SHP77 treated with DMSO at 0.1 percent for 48 hours (cell line): ENCODE measurements at regions not wholly inside any gene's neighbourhood (a gene's known extent, or its start where the extent isn't known, plus 50 kb on each side); places are given as distances from the start of the nearest gene placed in this dataset.

Source experiments
- DNase-seq: peaks from one replicate; lab custom pipeline; 2025; lab: John Stamatoyannopoulos, UW

- no peak for DNase-seq
Measured at GRCh38 chr5:123811831-123812230, 299.9 kb downstream of the CSNK1G3 start.

DNA sequence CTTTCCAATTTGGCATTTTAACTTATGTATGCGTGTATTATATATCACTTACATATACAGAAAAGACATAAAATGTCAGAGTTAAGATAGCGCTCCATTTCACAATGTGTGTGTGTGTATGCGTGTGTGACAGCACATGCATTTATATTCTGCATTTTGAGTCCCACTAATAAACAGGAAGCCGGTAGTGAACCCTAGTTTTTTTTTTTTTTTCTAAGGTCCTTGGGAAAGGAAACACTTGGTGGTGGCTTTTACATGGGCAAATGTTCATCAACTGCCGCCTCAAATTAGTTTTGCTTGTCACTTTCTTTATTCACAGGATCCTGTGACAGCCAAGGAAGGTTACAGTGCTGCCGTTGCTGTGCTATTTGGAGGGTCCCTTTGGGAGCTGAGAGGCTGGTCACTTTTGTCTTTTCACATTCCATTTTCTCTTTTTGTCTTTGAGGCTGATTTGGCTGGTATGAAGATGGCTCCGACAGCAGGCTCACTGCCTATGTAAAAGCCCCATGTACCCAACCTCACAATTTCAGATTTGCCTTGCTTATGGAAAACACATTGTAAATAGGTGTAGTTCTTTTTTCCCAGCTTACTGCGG is 298.9 kb downstream of the CSNK1G3 start:
- no peak for DNase-seq

DNA sequence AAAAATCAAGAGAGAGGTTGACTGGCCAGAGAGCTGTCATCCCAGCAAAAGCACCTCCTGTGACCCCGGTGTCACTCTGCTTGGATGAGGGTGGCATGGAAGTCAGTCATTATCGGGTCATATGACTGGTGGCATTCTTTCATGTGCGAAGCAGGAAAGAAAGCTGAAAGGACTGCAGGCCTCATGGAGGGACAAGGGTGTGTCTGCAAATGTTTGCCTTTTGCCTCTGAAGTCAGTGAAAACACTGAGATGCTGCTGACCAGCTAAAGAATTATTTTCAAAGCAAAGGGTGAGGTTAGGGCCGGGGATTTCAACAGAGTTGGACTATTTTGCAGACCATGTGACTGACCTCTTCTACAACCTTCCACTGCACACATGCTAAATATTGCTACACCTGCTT is 298.3 kb downstream of the CSNK1G3 start:
- DNase-seq = peak; percentile 8

DNA sequence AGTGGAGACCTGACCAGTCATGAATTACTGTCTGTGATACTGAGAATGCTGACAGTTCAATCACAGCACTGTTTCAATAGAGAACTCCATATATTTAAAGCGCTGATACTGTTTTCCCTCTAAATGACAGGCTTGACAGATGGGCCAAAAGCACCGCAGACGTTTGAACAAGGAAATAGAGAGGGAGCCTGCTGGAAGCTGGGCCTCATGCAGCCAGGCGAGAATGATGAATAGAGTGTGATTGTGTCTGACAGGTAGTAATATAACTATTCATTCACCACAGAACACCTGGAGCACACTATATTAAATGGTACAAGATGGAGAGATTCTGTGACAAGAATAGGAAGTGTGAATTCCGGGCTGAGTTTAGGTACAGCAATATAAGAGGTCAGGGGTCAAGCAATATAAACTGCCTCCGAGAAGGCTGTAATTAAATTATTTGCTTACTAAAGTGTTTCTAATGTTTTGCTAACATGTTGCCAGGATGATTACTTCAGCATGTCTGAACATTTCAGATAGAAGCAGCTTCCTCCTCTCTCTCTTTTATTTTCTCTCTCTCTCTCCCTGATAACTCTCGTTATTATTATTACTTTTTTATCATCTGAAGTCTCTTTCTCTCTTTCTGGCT is 297.7 kb downstream of the CSNK1G3 start:
- peak; percentile 87 for DNase-seq

GRCh38 chr5:123808461-123809380 is 296.7 kb downstream of the CSNK1G3 start:
- DNase-seq = no peak

DNA sequence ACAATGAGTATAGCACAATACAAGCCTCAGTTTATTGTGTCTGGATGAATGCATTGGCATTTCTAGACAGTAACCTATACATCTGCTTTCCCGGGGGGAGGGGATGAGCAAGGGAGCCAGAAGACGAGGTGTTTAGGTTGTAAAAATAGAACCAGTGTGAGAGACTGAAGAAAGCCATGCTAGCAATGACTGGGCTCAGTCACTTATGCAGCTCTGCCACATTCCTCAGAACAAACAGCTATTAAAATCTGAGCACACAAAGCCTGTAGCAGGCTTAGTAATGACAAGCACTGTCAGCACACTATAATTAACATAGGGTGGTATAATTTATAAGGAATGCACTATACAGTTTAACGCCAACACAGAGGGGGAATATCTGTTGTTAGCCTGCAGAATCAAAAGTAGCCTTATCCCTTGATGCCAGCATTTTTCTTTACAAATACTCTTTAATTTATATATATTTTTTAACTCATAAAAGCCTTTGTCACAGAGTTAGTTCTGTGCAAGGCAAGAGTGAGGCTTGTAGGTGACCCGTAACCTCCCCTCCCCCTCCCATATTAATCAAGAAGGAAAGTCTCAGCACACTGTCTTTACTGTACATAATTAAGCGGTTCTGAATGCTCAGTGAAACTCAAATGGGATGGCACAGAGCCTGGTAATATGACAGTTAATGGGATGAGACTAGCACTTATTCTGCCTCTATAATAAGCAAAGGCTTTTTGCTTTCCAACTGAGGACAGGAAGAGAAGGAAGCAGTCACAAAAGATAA is 295.4 kb downstream of the CSNK1G3 start:
- peak; percentile 14 for DNase-seq

DNA sequence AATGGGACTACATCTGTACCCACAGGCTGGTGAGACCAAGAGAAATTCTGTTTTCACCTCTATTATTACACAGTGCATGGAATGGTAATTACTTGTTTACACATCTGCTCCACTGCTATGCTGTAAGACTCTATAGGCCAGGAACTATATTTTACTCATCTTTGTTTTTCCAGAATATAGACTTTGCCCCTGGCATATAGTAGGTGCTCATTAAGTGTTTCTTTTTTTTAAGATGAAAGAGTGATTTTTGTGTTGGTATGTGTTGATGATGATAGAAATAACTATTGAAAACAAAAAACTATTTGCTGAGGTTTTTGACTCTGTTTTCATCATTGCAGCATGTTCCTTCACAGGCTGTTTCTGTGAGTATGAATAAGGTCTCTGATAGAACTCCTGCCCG is 294.7 kb downstream of the CSNK1G3 start:
- DNase-seq = no peak

DNA sequence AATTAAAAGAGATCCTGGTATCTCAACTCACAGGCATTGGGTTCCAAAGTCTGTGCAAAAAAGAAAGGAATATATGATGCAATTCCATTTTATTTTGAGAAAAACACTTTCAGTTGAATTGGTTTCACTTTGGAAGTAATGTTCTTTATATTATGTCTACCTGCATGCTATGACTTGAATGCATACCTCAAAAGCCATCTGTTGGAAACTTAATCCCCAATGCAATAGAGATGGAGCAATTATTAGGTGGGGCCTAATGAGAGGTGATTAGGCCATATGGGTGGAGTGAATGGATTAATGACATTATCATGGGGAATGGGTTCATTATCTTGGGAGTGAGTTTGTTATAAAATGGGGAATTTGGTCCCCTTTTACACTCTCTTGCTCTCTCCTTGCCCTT is 293.3 kb downstream of the CSNK1G3 start:
- DNase-seq = no peak

DNA sequence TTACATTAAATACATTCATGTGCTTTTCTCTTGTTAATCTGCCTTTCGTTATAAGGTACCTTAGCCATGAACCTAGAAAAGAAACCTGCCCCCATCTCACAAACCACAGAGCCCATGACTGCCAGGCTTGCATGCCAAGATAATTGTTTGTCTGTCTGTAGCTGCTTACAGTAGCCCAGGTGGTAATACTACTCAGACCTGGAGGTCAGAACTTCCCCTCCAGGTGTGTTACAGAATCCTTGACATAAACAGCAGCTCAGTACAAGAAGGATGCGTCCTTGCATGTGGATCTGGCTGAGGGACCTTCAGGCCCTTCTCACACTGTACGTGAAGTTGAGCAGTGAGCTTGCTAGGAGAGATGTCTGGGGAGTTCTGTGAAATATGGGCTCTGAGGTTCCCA is 291.4 kb downstream of the CSNK1G3 start:
- no peak for DNase-seq

- DNase-seq = no peak
Measured at GRCh38 chr5:123802298-123802951, 290.4 kb downstream of the CSNK1G3 start.

DNA sequence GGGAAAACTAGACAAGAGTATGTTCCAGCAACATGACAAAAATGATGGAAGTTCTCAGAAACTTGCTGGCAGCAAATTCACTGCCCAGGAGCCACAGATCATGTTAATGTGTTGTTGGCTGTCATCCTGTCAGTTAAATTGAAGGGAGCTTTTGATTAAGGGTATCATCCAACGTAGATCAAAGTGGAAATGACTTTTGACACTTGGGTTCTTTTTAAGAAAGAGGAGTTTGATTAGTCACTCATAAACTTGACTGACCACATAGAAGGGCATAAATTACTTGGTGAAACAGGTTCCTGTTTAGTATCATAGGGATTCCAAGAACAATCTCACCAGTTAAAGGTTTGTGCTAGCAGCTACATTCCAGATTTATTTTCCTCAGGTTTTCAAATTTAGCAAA is 288.7 kb downstream of the CSNK1G3 start:
- DNase-seq = no peak

DNA sequence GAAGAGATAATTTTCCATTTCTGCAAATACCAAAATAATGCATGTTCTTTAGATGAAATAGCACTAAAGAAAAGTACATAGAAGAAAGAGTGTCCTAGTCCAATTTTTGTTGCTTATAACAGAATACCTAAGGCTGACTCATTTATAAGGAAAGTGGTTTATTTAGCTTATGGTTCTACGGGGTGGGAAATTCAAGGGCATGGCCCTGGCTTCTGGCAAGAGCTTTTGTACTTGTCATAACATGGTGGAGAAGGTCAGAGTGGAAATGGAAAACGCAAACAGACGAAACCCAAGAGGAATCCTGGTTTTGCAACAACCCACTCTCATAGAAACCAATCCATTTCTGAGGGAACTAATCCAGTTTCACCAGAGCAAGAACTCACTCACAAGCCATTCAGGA is 283.7 kb downstream of the CSNK1G3 start:
- no peak for DNase-seq

DNA sequence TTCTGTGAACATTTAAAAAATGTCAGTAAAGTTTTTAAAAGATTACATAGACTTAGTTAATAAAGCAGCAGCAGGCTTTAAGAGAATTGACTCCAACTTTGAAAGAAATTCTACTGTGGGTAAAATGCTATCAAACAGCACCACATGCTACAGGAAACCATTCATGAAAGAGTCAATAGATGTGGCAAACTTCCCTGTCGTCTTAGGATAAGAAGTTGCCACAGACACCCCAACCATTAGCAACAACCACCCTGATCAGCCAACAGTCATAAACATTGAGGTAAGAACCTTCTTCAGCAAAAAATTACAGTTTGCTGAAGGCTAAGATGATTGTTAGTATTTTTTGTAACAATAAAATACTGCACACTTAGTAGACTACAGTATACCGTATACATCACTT is 278.2 kb downstream of the CSNK1G3 start:
- DNase-seq = no peak

DNA sequence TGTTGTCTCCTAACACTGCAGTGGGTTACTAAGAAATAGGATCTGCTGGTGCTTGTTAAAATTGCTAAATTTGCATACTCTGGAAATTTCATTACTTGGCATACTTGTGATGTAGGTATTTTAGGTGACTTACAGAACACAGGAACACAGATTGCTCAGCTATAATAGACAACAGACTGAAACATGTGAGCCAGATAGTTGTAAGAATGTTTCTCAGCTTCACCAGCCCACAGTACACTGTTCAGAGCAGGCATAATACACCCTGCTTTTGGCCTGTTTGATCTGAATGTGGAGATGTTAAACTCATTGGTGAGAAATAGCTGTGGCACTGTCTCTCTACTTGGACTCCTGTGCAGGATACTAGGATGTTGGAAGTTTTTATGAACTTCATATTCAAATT is 275.7 kb downstream of the CSNK1G3 start:
- DNase-seq = no peak

GRCh38 chr5:123787136-123787535 is 275.2 kb downstream of the CSNK1G3 start:
- DNase-seq = no peak

DNA sequence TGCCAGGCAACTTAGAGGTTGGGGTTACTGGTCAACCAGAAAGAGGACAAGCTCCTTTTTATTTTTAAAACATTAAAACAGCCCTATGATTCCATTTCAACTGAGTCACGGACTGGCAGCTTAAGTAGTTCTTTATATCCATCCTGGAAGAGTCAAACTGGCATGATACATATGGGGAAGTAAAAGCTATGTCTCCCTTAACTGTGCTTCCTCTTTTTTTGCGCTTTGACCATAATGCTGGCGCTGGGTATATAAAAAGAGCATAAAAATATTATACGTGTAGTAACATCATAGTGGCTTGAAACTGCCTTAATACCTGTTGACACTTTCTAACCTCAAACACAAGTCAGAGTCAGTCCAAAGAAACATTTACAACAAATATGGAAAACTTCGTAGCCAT is 274.4 kb downstream of the CSNK1G3 start:
- no peak for DNase-seq

- peak; percentile 57 for DNase-seq
Measured at GRCh38 chr5:123785162-123786071, 273.4 kb downstream of the CSNK1G3 start.

DNA sequence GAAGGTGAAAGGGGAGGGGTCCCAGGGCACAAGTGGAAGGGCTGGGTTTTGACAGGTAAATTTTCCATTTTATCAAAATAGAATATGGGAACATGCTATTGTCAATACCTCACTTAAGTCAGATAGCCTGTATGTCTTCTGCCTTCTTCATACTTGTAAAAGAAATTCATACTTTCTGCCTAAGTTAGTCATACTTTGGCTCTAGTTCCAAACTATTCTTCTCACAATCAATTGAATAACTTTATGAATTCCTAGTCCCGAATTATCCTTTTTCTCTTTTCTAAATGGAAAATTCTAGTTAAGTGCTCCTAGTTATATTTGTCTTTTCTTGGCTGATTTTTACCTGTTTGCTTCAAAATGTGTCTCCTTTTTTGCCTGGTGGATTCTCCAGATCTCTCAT is 271.4 kb downstream of the CSNK1G3 start:
- no peak for DNase-seq

GRCh38 chr5:123778641-123779040 is 266.7 kb downstream of the CSNK1G3 start:
- no peak for DNase-seq

- DNase-seq = no peak
Measured at GRCh38 chr5:123776761-123777160, 264.8 kb downstream of the CSNK1G3 start.

GRCh38 chr5:123771715-123772114 is 259.7 kb downstream of the CSNK1G3 start:
- no peak for DNase-seq
